EH (cell line): ENCODE measurements at regions not wholly inside any gene's neighbourhood (a gene's known extent, or its start where the extent isn't known, plus 50 kb on each side); places are given as distances from the start of the nearest gene placed in this dataset.

ENCODE experiments used
- DNase-seq: peaks from one replicate; pipeline ENCODE4 v3.0.0-alpha.2; 2015; ENCODE audit warnings: low read depth

GRCh38 chr2:30310371-30310770 lies 79.0 kb downstream of the LBH start:
- no peak for DNase-seq

GRCh38 chr2:30310955-30311354 lies 79.6 kb downstream of the LBH start:
- no peak for DNase-seq

GRCh38 chr2:30311711-30312110 lies 80.4 kb downstream of the LBH start:
- DNase-seq: no peak

GRCh38 chr2:30312916-30313315 lies 81.6 kb downstream of the LBH start:
- DNase-seq: no peak

GRCh38 chr2:30314981-30315380 lies 83.6 kb downstream of the LBH start:
- no peak for DNase-seq

- DNase-seq: no peak
These were observed 84.2 kb downstream of the LBH start for GRCh38 chr2:30315391-30316063.

- DNase-seq: no peak
These were observed 85.1 kb downstream of the LBH start for GRCh38 chr2:30316408-30316807.

- no peak for DNase-seq
These were observed 87.9 kb downstream of the LBH start for GRCh38 chr2:30318987-30319782.

- DNase-seq: peak; percentile 45
These were observed 90.1 kb downstream of the LBH start for GRCh38 chr2:30321466-30321865.

GRCh38 chr2:30323499-30323898 lies 92.2 kb downstream of the LBH start:
- no peak for DNase-seq

GRCh38 chr2:30324245-30324908 lies 93.0 kb downstream of the LBH start:
- DNase-seq: no peak

GRCh38 chr2:30325600-30326328 lies 94.4 kb downstream of the LBH start:
- DNase-seq: no peak

- no peak for DNase-seq
These were observed 95.2 kb downstream of the LBH start for GRCh38 chr2:30326497-30326896.

- no peak for DNase-seq
These were observed 99.7 kb downstream of the LBH start for GRCh38 chr2:30331038-30331437.

GRCh38 chr2:30331869-30332268 lies 100.5 kb downstream of the LBH start:
- DNase-seq: no peak

GRCh38 chr2:30332791-30333453 lies 101.6 kb downstream of the LBH start:
- no peak for DNase-seq

- peak; percentile 16 for DNase-seq
These were observed 103.5 kb downstream of the LBH start for GRCh38 chr2:30334762-30335363.

GRCh38 chr2:30336084-30336483 lies 104.8 kb downstream of the LBH start:
- no peak for DNase-seq

GRCh38 chr2:30336978-30337841 lies 105.9 kb downstream of the LBH start:
- DNase-seq: peak; percentile 41

- no peak for DNase-seq
These were observed 107.1 kb downstream of the LBH start for GRCh38 chr2:30338475-30338874.
